BJ (cell line): ENCODE measurements at regions not wholly inside any gene's neighbourhood (a gene's known extent, or its start where the extent isn't known, plus 50 kb on each side); places are given as distances from the start of the nearest gene placed in this dataset.

Experiments
- CTCF ChIA-PET: fragments of 350-600 bp; formaldehyde crosslinking; extraction: SDS; loops from one replicate; lab custom pipeline; 2021; ENCODE audit warnings: antibody characterized with exemption, inconsistent platforms; lab: Yijun Ruan, JAX
- POLR2A ChIA-PET: fragments of 300-600 bp; sonication (Branson Sonifier 250); formaldehyde crosslinking; extraction: SDS; loops from one replicate; lab custom pipeline; 2021; ENCODE audit warnings: antibody characterized with exemption; lab: Charles Lee
- DNase-seq: peaks from one replicate; pipeline ENCODE4 v3.0.0-alpha.2; 2011; ENCODE audit warnings: low read depth
- H3K27me3 ChIP-seq: 2 replicates; pipeline ENCODE4 v1.6.0; 2011; ENCODE audit warnings: low read length; ENCODE audit not compliant: control insufficient read depth, insufficient read depth
- H3K36me3 ChIP-seq: 2 replicates; pipeline ENCODE4 v1.5.1; 2011; ENCODE audit warnings: low read length; ENCODE audit not compliant: control insufficient read depth, insufficient read depth
- H3K4me3 ChIP-seq: 2 replicates; pipeline ENCODE4 v1.5.1; 2011; ENCODE audit warnings: low read depth, mild to moderate bottlenecking, control low read depth, low read length
- CTCF ChIP-seq: IDR thresholded peaks from 2 replicates; pipeline ENCODE4 v1.5.1; 2011; ENCODE audit warnings: low read depth, mild to moderate bottlenecking, control low read depth, inconsistent platforms, low read length, moderate library complexity; ENCODE audit not compliant: insufficient read depth

GRCh38 chr3:165403666-165404065 lies 207.5 kb upstream of the SLITRK3 start:
- ChIA-PET POLR2A (no interaction called here), CTCF (no interaction called here)
- no peaks in the 10 kb centered on the region for H3K27me3 ChIP-seq
- no peak for TF ChIP-seq CTCF
- H3K4me3 ChIP-seq: no peak overlapping the region
- H3K36me3 ChIP-seq: no peaks in the 10 kb centered on the region
- no peak for DNase-seq

- ChIA-PET POLR2A (no interaction called here), CTCF (no interaction called here)
- no peak for DNase-seq
- no peak for TF ChIP-seq CTCF
- Histone ChIP-seq H3K27me3 (no peaks in the 10 kb centered on the region), H3K4me3 (no peak overlapping the region), H3K36me3 (no peaks in the 10 kb centered on the region)
These were observed 199.0 kb upstream of the SLITRK3 start for GRCh38 chr3:165395188-165395587.

GRCh38 chr3:165393461-165393860 lies 197.3 kb upstream of the SLITRK3 start:
- no peak for TF ChIP-seq CTCF

GRCh38 chr3:165390166-165390565 lies 194.0 kb upstream of the SLITRK3 start:
- no peak for DNase-seq
- Histone ChIP-seq H3K4me3 (no peak overlapping the region), H3K36me3 (no peaks in the 10 kb centered on the region), H3K27me3 (no peaks in the 10 kb centered on the region)
- ChIA-PET POLR2A (no interaction called here), CTCF (no interaction called here)
- TF ChIP-seq CTCF: no peak

More at GRCh38 chr3:165393461-165393860, 197.3 kb upstream of the SLITRK3 start:
- Histone ChIP-seq H3K4me3 (no peak overlapping the region), H3K36me3 (no peaks in the 10 kb centered on the region), H3K27me3 (no peaks in the 10 kb centered on the region)
- no peak for DNase-seq
- ChIA-PET POLR2A (no interaction called here), CTCF (no interaction called here)

GRCh38 chr3:165389653-165390052 lies 193.5 kb upstream of the SLITRK3 start:
- no peaks in the 10 kb centered on the region for H3K27me3 ChIP-seq
- ChIA-PET POLR2A (no interaction called here), CTCF (no interaction called here)
- no peak overlapping the region for H3K4me3 ChIP-seq
- DNase-seq: no peak
- TF ChIP-seq CTCF: no peak
- H3K36me3 ChIP-seq: no peaks in the 10 kb centered on the region
